ENCODE measurements at regions not wholly inside any gene's neighbourhood (a gene's known extent, or its start where the extent isn't known, plus 50 kb on each side); places are given as distances from the start of the nearest gene placed in this dataset.
"Not testable (repeated sequence)": the region's sequence is repeated elsewhere in the genome, so short reads cannot be mapped to it uniquely, and the experiment has no call there.

DNA sequence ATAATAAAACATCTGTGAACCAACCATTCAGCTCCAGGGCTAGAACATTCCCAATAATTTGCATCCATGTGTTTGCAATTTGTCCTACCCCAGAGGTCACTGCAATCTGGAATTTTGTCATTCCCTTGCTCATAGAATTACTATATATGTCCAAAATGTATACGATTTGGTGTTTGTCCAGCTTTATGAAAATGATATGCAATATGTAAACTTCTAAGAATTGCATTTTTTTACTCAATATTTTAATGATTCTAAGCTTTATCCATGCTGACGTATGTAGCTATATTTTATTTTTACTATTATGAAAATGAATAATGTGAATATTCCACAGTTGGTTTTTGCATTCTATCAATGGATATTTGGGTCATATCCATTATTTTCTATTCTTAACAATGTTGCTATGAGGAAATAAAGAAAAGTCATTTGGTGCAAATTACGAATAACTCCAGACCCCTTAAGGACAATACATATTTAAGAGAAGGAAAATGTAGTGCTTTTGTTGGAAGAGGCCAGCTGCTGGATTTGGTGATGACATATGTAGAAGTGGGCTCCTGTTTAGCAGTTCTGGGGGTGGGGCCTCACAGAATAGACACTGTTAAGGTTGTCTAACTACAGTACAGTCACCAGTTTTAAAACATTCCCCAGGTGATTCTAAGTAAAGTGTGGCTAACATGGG lies 139.4 kb downstream of the SLC38A4 start:
- no peak for DNase-seq
- no peaks in the 10 kb centered on the region for H3K27me3 Mint-ChIP-seq (ENCODE audit: insufficient read depth, unreplicated experiment)
- no peak overlapping the region for H3K4me3 Mint-ChIP-seq (ENCODE audit: unreplicated experiment)
- H3K36me3 ChIP-seq (ENCODE audit: control insufficient read depth, insufficient read depth, low read length): no peaks in the 10 kb centered on the region
- ChIA-PET CTCF (no interaction called here), POLR2A (no interaction called here)
- H3K4me1 Mint-ChIP-seq (ENCODE audit: low read depth, unreplicated experiment): no peaks in the 10 kb centered on the region
- H3K9me3 ChIP-seq: peaks cover 9% of the 10 kb centered on the region
- intact Hi-C loops (cut with micrococcal nuclease; ENCODE audit: unreplicated experiment): no loop called here
- H3K36me3 Mint-ChIP-seq (ENCODE audit: insufficient read depth, unreplicated experiment): no peaks in the 10 kb centered on the region
- BruUV-seq (replicated peaks): no TSS peak
- peaks cover 20% of the 10 kb centered on the region for H3K9me3 Mint-ChIP-seq (ENCODE audit: unreplicated experiment)
- H3K27me3 ChIP-seq (replicated peaks; ENCODE audit: control insufficient read depth, insufficient read depth, low read length): no peaks in the 10 kb centered on the region
- H3K4me1 ChIP-seq: no peaks in the 10 kb centered on the region
- TF ChIP-seq, protein P1, sequence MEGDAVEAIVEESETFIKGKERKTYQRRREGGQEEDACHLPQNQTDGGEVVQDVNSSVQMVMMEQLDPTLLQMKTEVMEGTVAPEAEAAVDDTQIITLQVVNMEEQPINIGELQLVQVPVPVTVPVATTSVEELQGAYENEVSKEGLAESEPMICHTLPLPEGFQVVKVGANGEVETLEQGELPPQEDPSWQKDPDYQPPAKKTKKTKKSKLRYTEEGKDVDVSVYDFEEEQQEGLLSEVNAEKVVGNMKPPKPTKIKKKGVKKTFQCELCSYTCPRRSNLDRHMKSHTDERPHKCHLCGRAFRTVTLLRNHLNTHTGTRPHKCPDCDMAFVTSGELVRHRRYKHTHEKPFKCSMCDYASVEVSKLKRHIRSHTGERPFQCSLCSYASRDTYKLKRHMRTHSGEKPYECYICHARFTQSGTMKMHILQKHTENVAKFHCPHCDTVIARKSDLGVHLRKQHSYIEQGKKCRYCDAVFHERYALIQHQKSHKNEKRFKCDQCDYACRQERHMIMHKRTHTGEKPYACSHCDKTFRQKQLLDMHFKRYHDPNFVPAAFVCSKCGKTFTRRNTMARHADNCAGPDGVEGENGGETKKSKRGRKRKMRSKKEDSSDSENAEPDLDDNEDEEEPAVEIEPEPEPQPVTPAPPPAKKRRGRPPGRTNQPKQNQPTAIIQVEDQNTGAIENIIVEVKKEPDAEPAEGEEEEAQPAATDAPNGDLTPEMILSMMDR (IDR thresholded peaks at IDR 0.05; ENCODE audit: insufficient read depth in 1 of 2, low read depth in 1 of 2, low read length in 1 of 2, severe bottlenecking in 1 of 2, unreplicated experiment in 1 of 2): no peak
- no peak overlapping the region for H3K4me3 ChIP-seq (ENCODE audit: low read depth, low read length)
- no peak overlapping the region for H3K27ac Mint-ChIP-seq (ENCODE audit: unreplicated experiment)

DNA sequence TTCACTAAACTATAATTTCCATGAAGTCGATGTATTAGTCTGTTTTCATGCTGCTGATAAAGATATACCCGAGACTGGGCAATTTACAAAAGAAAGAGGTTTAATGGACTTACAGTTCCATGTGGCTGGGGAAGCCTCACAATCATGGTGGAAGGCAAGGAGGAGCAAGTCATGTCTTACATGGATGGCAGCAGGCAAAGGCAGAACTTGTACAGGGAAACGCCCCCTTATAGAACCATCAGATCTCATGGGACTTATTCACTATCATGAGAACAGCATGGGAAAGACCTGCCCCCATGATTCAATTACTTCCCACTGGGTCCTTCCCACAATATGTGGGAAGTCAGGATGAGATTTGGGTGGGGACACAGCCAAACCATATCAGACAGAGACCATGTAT lies 141.6 kb downstream of the SLC38A4 start:
- H3K36me3 ChIP-seq (ENCODE audit: control insufficient read depth, insufficient read depth, low read length); H3K4me3 ChIP-seq (ENCODE audit: low read depth, low read length); H3K4me1 Mint-ChIP-seq (ENCODE audit: low read depth, unreplicated experiment); POLR2A ChIA-PET; H3K27me3 Mint-ChIP-seq (ENCODE audit: insufficient read depth, unreplicated experiment); BruUV-seq (replicated peaks); intact Hi-C loops (cut with micrococcal nuclease; ENCODE audit: unreplicated experiment); DNase-seq; CTCF ChIA-PET; H3K4me1 ChIP-seq; H3K4me3 Mint-ChIP-seq (ENCODE audit: unreplicated experiment); H3K27ac Mint-ChIP-seq (ENCODE audit: unreplicated experiment); H3K27me3 ChIP-seq (replicated peaks; ENCODE audit: control insufficient read depth, insufficient read depth, low read length); H3K9me3 ChIP-seq; H3K36me3 Mint-ChIP-seq (ENCODE audit: insufficient read depth, unreplicated experiment): not testable (repeated sequence)
- H3K9me3 Mint-ChIP-seq (ENCODE audit: unreplicated experiment): peaks cover 20% of the 10 kb centered on the region

DNA sequence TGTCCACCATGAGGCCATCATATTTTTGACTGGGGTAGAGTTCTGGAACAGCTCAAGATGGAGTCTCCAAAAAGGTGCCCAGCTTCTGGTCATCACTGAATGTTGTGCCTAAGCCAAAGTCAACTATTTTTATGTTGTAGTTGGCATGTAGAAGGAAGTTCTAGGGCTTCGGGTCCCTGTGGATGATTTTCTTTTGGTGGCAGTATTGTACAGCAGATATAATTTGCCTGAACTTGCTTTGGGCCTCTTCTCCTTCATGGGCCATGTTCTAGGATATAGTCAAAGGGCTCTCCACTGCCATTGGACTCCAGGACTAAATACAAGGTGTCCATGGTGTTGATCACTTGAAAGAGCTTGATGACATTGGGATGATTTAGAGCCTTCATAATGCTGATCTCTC lies 143.6 kb downstream of the SLC38A4 start:
- H3K27me3 ChIP-seq (replicated peaks; ENCODE audit: control insufficient read depth, insufficient read depth, low read length): no peaks in the 10 kb centered on the region
- Mint-ChIP-seq H3K27ac (ENCODE audit: unreplicated experiment) (no peak overlapping the region), H3K9me3 (ENCODE audit: unreplicated experiment) (peaks cover 20% of the 10 kb centered on the region), H3K4me3 (ENCODE audit: unreplicated experiment) (no peak overlapping the region), H3K27me3 (ENCODE audit: insufficient read depth, unreplicated experiment) (no peaks in the 10 kb centered on the region), H3K36me3 (ENCODE audit: insufficient read depth, unreplicated experiment) (no peaks in the 10 kb centered on the region), H3K4me1 (ENCODE audit: low read depth, unreplicated experiment) (no peaks in the 10 kb centered on the region)
- BruUV-seq (replicated peaks): no TSS peak
- DNase-seq: no peak
- no peak overlapping the region for H3K4me3 ChIP-seq (ENCODE audit: low read depth, low read length)
- TF ChIP-seq, protein P1 (IDR thresholded peaks at IDR 0.05; ENCODE audit: insufficient read depth in 1 of 2, low read depth in 1 of 2, low read length in 1 of 2, severe bottlenecking in 1 of 2, unreplicated experiment in 1 of 2): no peak
- no peaks in the 10 kb centered on the region for H3K4me1 ChIP-seq
- ChIA-PET CTCF (interaction anchor here (1.1 kb wide), 1 partner anchor 339 kb away, joined by 4 read pairs; no protein-coding TSS in a partner anchor), POLR2A (no interaction called here)
- H3K36me3 ChIP-seq (ENCODE audit: control insufficient read depth, insufficient read depth, low read length): no peaks in the 10 kb centered on the region
- intact Hi-C loops (cut with micrococcal nuclease; ENCODE audit: unreplicated experiment): loop anchor here (1.0 kb wide), 1 partner anchor 252 kb away; no protein-coding TSS in a partner anchor
- H3K9me3 ChIP-seq: peaks cover 9% of the 10 kb centered on the region
